Effector memory CD4-positive, alpha-beta T cell (primary cell): ENCODE measurements at regions not wholly inside any gene's neighbourhood (a gene's known extent, or its start where the extent isn't known, plus 50 kb on each side); places are given as distances from the start of the nearest gene placed in this dataset.

Experiments
- DNase-seq, 3 donors: peaks; one replicate each; pipeline ENCODE4 v3.0.0-alpha.2; 2020
- H3K27ac ChIP-seq: 2 replicates; pipeline ENCODE4 v1.7.0; 2013; ENCODE audit warnings: mild to moderate bottlenecking, low read length, moderate library complexity; ENCODE audit not compliant: insufficient read depth, poor library complexity, severe bottlenecking
- H3K27me3 ChIP-seq: replicated peaks from 2 replicates; pipeline ENCODE4 v1.7.0; 2013; ENCODE audit warnings: mild to moderate bottlenecking, low read length; ENCODE audit not compliant: insufficient read depth, control insufficient read depth, poor library complexity, severe bottlenecking
- H3K36me3 ChIP-seq: 2 replicates; pipeline ENCODE4 v1.7.0; 2013; ENCODE audit warnings: mild to moderate bottlenecking, low read length, moderate library complexity; ENCODE audit not compliant: control insufficient read depth, insufficient read depth
- H3K4me1 ChIP-seq: 2 replicates; pipeline ENCODE4 v1.7.0; 2013; ENCODE audit warnings: low read length, mild to moderate bottlenecking; ENCODE audit not compliant: control insufficient read depth, insufficient read depth, poor library complexity, severe bottlenecking
- H3K4me3 ChIP-seq: 2 replicates; pipeline ENCODE4 v1.7.0; 2013; ENCODE audit warnings: low read length, low read depth, mild to moderate bottlenecking; ENCODE audit not compliant: insufficient read depth, poor library complexity, severe bottlenecking
- H3K9me3 ChIP-seq: 2 replicates; pipeline ENCODE4 v1.7.0; 2013; ENCODE audit warnings: mild to moderate bottlenecking, low read length, moderate library complexity; ENCODE audit not compliant: control insufficient read depth

- H3K4me1 ChIP-seq: no peaks in the 10 kb centered on the region
- no peak overlapping the region for H3K4me3 ChIP-seq
- no peaks in the 10 kb centered on the region for H3K27me3 ChIP-seq
- no peaks in the 10 kb centered on the region for H3K36me3 ChIP-seq
- no peak overlapping the region for H3K27ac ChIP-seq
- no peak for DNase-seq
- no peaks in the 10 kb centered on the region for H3K9me3 ChIP-seq
These were observed 49.8 kb upstream of the GADD45A start for GRCh38 chr1:67635055-67635809.
